Hematopoietic multipotent progenitor cell treated with erythropoietin and hydrocortisone succinate and interleukin-3 and kit ligand, for 4 days (in vitro differentiated cells): ENCODE measurements at regions not wholly inside any gene's neighbourhood (a gene's known extent, or its start where the extent isn't known, plus 50 kb on each side); places are given as distances from the start of the nearest gene placed in this dataset.

Experiments
- DNase-seq: peaks from one replicate; pipeline ENCODE4 v3.0.0-alpha.2; 2015

DNA sequence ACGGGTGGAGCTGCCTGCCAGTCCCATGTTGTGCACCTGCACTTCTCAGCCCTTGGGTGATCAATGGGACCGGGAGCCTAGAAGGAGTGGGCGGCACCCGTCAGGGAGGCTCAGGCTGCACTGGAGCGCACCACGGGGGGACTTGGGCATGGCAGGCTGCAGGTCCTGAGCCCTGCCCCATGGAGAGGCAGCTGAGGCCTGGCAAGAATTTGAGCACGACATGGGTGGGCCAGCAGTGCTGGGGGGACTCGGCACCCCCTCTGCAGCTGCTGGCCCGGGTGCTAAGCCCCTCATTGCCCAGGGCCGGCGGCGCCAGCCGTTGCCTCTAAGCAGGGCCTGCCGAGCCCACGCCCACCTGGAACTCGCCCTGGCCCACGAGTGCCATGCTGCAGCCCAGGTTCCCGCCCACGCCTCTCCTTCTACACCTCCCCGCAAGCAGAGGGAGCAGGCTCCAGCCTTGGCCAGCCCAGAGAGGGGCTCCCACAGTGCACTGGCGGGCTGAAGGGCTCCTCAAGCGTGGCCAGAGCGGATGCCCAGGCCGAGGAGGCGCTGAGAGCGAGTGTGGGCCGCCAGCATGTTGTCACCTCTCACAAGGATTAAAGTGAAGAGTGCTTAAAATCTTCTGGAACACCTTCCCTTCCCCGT, 372.0 kb downstream of the ETS1 start:
- DNase-seq, result no peak

DNA sequence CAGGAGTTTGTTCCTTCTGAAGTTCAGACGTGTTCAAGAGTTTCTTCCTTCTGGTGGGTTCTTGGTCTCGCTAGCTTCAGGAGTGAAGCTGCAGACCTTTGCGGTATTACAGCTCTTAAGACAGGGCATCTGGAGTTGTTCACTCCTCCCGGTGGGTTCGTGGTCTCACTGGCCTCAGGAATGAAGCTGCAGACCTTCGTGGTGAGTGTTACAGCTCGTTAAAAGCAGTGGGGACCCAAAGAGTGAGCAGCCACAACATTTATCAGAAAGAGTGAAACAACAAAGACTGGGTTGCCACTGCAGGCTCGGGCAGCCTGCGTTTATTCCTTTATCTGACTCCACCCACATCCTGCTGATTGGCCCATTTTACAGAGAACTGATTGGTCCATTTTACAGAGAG, 373.1 kb downstream of the ETS1 start:
- no peak for DNase-seq

DNA sequence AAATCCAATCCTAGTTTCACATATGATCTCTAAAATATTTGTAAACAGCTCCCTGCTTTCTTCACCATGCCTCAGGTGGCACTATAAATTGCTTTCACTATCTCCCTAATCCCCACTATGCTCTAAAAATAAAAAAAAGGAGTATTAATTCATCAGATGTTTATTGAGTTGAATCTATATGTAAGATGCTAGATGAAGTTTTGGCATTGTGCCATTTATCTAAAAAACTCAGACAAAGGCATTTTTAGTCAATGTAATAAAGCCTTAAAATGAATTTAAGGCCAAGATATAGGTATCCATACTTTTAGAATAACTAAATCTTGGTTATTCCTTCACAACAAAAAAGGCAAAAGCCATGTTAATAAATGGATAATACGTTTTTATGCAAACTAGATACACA, 373.9 kb downstream of the ETS1 start:
- no peak for DNase-seq

DNA sequence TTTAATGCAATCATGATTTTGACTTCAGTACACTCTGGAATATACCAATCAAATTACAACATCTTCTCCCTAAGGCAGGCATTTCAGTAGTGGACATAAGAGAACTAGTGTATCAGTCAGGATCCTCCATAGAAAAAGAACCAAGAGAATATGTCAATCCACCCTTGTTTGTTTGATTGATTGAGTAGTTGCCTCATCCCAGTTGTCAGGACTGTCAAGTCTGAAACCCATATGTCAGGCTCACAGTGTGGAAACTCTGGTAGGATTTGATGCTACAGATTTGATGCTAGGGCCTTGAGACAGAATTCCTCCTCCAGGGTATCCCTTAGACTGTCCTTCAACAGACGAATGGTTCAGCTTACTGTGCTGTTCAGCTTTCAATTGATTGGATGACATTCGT, 375.0 kb downstream of the ETS1 start:
- no peak for DNase-seq

DNA sequence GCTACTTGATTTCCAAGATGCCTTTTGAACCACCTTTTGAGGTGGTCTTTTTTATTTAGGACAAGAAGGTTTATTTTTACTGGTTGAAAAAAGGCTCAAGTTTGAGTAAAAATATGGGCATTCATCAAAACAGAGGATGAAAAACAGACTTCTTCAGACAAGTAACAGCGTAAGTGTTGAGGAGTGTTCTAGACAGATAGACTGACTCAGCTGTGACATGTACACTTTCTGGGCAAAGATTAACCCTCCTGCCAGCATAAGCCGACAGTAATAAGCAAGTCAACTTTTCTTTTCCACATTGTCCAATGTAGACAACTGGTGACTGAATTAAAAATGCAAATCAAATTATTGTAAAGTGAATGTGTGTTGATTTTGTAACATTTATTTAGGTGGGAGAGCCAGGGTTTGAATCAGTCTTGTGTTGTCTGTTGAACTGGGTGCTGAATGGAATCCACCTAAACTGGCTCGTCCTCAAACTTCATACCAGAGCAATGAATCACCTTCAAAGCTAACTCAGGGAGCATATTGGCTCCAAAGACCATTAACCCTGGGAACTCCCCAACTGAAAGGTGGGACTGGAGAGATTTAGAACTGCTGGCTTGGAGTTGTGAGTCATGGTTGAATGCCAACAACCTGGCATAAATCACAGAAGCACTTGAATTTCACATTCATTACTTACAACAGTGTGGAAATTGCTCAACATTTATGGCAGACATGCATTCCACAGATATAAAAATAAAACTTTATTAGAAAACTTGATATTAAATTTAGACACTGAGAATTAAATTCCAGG, 377.0 kb downstream of the ETS1 start:
- no peak for DNase-seq

DNA sequence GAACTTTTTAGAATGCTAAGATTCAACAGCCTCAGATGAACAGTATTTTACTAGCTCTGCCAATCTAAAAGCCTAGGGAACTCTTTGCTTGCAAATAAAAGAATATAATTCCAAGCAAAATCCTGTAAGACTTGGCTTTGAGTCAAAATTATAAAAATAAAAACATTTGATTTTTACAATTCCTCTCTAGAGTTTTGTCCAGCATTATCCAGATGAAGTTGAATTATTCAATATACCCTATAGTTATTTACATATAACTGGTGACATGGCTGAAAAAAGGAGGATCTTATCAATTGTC, 378.3 kb downstream of the ETS1 start:
- DNase-seq, result no peak

DNA sequence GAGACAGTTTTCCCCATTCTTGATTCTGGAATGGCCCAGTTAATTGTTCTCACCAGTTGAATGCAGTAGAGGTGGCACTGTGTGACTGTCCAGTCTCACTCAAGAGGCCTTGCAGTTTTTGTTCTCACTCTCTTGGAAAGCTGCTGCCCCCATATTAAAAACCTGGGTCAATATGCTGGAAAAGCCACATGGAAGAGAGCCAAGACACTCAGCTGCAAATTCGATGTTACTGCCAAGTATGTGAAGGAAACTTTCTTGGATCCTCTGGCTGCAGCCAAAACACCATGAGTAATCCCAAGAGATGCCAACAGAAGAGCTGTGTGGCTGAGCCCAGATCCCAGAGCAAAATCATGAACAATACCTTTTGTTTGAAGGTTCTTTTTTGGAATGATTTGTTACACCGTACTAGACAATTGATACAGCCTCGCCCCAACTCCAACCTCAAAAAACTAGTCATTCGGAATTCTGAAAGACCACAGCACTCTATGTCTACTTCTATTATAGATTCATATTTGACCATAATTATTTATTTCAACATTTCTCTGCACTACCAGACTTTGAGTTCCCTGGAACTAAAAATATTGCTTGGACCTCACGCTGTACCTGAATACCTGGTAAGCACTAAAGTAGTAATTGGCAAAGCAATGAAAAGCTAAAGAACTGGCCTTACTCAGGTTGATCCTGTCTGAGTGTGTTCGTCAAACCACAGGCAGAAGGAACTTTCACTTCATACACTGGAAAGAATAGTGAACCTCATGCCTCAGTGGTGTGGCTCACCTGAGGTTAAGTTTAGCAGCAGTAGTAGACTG, 378.8 kb downstream of the ETS1 start:
- DNase-seq, result no peak

DNA sequence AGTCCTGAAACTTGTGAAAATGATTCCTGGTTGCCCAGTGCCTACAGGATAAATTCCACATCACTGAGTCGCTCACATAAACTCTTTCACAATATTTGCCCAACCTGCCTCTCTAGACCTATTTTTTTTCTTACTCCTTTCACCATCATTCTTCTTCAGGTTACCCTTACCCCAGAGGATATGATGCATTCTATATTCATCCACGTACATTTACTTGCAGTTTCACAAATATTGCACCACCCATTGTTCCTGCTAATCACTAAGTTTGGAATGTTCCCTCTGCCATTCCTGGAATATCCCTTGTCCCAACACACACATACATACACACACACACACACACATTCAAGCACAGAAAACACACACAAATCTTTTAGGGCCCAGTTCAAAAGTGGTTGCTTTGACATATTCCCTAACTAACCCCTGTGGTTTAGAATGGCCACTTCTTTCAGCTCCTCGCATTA, 379.5 kb downstream of the ETS1 start:
- DNase-seq, result no peak

DNA sequence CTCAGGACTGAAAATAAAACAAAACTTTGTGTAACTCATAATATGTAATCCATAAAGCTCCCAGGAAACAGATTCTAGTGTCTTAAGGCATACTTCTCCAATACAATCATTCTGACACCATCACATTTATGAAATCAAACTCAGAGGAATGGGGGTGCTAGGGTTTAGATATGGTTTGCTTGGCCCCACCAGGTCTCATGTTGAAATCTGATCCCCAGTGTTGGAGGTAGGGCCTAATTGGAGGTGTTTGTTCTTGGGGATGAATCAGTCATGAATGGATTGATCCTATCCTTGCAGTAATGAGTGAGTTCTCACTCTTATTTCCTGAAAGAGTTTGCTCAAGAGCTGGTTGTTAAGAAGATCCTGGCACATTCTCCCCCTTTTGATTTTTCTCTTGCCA, 380.9 kb downstream of the ETS1 start:
- DNase-seq, result no peak

DNA sequence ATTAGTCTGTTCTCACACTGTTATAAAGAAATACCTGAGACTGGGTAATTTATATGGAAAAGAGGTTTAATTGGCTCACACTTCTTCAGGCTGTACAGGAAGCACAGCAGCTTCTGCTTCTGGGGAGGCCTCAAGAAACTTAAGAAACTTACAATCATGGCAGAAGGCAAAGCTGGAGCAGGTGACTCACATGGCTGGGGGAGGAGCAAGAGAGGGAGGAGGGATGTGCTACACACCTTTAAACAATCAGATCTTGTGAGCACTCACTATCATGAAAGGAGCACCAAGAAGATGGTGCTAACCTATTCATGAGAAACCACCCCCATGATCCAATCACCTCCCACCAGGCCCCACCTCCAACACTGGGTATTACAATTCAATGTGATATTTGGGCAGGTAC, 381.6 kb downstream of the ETS1 start:
- no peak for DNase-seq

DNA sequence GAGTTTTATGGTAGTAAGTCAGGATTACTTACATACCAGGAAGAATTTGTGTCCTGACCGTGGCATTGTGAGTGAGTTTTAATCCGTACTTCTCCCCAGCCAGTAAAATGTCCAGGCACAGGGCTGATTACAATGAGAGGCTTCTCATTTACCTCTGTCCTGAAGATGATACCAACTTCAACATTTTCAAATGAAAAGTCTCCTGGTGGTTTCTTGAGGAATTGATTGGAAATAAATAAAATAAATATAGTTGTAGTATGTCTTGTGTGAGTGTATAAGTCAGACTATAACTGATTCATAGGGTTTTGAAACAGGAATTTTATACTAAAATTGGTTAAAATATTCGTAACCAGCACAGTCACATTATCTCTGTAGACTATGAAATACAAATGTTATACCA, 382.5 kb downstream of the ETS1 start:
- DNase-seq, result no peak

DNA sequence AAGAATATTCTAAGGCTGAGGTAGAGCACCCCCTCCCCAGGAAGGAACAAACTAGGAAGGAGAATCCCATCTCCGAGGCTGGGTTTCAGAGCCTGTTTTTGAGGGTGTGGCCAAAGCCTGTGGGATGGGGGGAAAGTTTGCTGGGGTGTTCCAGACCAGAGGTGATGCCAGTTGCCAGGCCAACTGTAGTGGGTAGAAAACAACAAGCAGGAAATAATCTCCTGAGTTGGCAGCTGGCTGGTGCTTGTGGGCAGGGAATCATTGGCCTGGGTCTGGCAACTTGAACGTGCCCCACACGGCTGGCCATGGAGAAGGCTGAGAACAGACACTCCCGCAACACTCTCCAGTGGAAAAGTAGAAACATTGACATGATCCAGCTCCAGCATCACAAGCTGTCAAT, 385.6 kb downstream of the ETS1 start:
- no peak for DNase-seq

DNA sequence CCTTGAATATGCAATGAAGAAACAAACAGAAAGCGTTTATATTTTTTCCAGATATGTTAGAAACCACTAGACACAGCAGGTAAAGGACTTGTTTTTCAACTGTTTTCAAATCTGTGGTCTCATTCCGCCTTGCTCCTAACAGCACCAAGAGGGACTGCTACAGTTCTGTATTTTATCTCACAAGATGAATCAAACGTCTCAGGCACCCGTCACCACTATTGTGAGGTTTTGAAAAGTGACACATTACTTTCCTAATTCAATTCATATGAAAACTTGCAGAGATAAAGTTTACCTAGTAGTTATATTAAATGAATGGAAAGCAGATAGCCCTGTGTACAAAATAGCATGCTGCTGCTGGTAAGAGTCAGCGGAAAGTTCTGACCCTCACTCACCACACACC, 386.3 kb downstream of the ETS1 start:
- DNase-seq, result no peak

DNA sequence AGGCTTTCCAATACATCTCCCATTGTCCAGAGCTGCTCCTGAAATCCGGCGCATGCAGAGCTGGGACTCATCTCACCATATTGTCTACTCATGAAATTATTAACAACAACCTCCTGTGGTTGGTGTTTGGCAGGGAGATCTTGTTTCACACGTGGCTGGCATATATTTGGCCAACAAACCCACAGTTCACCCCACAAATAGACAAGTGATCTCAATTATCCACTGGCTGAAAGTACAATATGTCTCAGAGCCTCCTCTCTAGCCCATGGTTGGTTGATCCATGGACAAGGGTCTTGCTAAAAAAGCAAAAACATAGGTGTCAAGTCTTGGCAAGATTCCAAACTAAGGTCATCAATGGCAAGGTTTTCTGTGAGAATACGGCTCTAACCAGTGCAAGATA, 386.9 kb downstream of the ETS1 start:
- DNase-seq, result no peak

DNA sequence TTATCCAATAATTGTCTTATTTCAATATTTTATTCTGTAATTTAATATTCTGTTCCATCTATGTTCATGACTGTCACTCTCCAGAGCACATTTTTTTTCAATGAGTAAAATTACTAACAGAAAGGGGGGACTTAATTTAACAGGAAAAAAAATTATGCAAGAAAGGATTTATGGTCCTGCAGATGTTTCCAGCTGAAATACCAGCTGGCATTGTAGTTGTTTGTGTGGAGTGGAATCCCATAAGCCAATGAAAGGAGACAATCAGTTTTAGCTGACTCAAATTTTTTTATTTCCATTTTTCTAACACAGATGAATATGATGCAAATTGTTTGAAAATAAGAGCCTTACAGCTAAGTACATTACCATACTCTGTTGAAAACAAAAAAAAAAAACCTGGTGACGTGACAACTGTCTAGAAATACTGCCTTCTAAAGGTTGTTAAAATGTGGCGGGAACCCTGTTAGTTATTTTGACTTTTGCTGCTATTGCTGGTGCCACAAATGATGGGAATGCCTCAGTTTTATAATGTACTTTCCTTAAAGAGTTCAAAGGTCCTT, 389.1 kb downstream of the ETS1 start:
- DNase-seq, result no peak

DNA sequence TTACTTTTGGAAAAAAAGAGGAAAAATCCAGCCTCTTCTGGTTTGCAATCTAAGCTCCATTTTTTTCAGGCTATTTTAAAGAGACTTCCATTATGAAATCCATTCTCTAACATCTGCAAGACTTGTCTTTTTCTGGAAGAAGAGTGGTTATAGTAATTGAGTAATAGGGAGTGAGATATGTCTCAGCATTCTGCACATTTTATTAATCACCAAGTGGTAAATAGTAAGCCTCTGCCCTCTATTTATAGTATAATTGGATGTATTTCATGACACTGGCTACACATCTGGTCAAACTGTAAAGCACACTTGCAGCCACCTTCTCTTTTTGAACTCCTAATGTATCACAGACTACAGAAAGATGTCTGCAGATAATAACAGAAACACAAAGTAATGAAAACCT, 391.1 kb downstream of the ETS1 start:
- no peak for DNase-seq

DNA sequence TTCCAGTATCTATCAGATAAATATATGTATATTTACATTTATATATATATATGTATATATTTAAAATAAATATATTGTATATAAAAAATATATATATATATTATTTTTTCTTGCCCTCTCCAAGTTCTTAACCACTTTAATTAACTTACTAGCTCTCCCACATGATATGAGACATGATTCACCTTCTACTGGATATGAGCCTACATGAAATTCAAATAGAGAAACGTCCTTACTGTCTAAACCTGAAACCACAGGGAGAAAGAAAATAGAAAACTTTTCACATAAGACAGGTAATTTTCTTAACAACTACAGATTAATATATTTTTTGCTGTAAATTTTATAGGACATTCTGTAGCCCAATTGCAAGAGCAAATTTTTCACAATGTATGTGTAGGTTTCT, 391.6 kb downstream of the ETS1 start:
- no peak for DNase-seq

DNA sequence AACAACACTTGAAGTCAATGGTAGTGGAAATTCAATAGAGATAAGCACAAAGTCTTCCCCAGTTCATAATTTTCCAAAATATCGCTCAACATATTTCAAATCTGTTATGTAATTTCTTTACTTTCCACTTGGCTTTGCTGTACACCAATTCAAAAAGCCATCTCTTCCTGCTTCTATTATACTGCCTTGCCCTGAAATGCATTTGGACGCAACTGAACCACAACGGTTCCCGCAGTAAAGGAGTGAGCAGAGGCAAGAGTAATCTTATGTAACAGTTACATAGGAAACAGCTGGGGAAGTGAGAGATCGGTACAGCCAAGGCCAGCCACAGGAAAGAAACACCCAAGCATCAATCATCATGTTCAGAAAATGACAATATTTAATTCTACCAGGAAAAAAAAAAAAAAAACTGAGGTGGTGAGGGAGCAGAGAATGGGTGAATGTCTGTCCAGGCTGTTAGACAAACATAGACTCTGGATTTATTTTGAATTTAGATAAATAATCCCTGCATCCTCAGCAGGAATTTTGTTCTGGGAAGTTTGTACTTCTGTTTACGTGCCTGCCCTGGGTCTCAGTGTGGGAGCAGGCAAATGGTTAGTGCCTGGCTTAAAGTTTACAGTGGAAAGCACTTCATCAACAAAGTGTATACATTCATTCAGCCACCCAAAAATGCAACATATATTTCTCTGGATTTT, 392.2 kb downstream of the ETS1 start:
- DNase-seq, result peak; percentile 95

DNA sequence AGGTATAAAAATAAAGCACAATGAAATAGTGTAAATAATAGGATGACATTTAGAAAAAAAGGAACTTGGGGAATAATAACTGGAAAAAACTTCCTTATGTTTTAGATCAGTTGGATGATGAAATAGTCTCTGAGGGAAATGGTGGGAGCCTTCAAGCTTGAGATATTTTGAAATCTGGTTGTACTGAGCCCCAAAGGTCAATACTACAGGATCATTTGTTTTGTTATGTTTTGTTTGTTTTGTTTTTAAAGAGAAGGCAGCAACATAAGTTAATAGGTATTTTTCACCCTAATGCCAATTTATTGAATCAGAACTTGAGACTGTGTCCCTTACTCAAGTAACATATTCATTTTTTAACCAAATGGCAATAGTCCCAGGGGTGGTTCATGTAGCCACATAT, 393.1 kb downstream of the ETS1 start:
- no peak for DNase-seq

DNA sequence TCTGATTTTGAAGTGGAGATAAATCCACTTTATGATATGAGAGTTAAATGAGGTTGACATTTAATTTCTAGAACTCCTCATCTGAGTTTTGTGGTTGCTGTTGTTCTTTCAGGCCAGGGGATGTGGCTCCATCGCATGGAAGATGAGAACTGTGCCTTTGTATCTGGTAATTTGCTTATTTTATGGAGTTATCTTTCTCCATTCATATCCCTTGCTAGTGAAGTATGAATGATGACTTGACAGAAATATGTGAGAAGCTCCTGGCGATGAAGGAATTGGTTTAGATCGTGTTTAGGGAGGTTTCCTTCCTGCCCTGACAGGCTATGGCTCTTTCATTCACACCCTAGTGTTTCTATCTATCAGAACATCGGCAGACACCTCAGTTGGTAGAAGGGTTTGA, 393.7 kb downstream of the ETS1 start:
- peak; percentile 25 for DNase-seq

DNA sequence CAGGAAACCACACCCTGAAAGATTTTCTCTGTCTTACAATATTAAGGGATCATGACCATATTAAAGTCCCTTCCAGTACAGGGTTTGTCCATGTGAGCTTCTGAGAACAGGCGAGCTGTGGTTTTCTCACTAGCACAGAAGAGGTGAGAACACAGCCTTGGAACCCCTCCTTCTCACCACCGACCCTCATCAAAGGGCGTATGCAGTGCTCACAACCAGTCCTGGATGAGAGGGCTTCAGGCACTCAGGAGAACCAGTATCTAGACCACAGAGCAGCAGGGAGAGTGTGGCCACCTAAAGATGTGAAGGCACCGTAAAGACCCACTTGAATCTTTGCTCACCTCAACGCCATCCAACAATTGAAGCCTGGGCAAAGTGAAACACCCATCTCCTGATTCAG, 397.0 kb downstream of the ETS1 start:
- DNase-seq, result no peak

DNA sequence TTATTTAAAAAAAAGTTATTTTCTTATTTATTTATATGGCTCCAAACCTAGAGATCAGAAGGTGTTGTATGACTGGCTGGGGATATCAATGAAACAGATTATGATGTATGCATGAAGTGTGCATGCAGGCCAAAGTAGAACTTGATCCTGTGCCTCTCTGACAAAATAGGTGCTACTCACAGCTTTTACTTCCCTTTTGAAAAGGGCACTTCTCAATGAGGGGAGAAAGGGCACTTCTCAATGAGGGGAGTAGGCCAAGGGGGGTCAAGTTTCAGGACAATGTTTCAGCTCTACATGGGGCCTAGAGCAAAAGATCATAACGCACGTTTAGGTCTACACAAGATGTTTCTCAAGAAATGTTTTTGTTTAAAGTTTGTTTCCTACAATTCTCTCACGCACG, 397.5 kb downstream of the ETS1 start:
- DNase-seq, result no peak

DNA sequence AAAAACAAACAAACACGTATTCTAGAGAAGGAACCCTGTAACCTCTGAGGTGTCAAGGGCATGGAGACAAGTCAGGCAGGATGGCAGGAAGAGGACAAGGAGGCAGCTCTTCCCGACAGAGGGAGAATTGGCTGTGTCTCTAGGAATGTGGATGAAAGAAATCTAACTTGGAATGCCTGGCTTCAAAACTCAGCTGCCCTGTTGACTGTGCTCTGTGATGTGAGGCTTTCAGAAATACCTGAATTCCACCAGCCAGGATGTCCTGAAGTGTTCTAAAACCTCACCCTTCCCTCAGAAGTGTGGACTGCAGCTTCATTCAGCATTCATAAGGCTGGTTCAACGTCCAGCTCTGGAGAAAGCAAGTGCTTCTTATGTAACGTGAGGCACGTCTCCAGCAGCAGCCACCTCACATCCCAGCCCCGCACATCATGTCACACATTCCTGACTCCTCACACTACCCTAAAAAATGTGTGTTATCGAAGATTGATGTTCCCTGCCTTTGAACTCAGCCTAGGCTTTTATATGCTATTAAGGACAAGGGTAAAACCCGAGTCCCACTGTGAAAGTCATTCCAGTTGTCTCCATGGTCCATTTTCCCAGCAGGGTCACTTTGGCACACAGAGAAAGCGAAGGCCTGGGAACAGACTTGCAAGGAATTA, 398.9 kb downstream of the ETS1 start:
- no peak for DNase-seq
